NCI-H2196 treated with DMSO at 0.1 percent for 48 hours (cell line): ENCODE measurements at regions not wholly inside any gene's neighbourhood (a gene's known extent, or its start where the extent isn't known, plus 50 kb on each side); places are given as distances from the start of the nearest gene placed in this dataset.
"Not testable (repeated sequence)": the region's sequence is repeated elsewhere in the genome, so short reads cannot be mapped to it uniquely, and the experiment has no call there.

Experiments used
- DNase-seq: peaks from one replicate; lab custom pipeline; 2025; ENCODE audit not compliant: unreplicated experiment; lab: John Stamatoyannopoulos, UW

- DNase-seq = no peak
Measured at GRCh38 chr12:92436856-92437255, 265.9 kb upstream of the PLEKHG7 start.

DNA sequence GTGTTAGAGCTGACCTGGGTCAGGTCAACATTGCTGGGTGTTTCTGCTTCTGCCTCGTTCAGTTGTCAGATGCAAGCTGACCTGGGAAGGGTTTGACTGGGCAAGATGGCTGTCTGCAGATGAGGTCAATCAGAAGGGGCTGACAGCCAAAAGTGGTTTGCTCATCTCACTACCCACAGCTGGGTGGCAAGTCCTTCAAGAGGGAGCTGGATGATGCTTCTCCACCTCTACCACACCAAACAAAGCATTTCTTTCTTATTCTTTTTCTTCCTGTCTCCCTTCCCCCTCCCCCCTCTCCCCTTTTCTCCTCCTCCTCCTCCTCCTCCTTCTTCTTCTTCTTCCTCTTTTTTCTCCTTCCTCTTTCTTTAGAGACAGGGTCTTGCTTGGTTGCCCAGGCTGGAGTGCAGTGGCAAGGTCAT, 268.2 kb upstream of the PLEKHG7 start:
- DNase-seq = no peak

- DNase-seq = no peak
Measured at GRCh38 chr12:92432724-92433441, 269.9 kb upstream of the PLEKHG7 start.

DNA sequence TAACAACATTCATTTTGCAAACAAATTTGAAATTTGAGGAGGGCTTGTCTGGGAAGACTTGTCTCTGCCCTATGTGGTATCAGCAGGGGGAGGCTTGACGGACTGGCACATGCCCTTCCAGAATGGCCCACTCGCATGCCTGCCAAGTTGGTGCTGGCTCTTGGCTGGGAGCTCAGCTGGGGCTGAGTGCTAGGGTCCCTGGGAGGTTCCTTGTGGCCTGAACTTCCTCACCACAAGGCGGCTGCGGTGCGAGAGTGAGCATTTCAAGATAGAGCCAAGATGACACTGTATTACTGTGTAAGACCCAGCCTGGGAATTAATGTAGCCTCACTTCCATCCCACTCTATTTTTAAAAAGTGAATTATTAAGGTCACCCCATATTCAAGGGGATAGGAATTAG, 271.6 kb upstream of the PLEKHG7 start:
- DNase-seq = no peak

- DNase-seq = no peak
Measured at GRCh38 chr12:92426332-92426731, 276.5 kb upstream of the PLEKHG7 start.

DNA sequence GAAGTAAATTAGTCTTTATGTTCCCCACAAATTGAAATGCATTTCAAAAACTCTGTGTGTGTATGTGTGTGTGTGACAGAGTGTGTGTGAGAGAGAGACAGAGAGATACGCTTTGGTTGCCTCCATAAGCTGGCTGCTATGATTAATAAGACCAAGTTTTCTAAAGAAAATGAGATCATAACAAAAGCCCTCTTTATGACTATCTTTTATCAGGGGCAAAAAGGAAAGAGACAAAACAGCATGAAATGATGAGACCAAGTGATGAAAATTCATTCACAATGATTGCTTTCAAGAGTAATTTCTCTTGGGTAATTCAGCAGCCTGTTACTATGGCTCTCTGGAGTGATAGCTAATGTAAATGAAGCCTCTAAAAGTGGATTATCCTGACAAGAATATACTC, 277.6 kb upstream of the PLEKHG7 start:
- no peak for DNase-seq

DNA sequence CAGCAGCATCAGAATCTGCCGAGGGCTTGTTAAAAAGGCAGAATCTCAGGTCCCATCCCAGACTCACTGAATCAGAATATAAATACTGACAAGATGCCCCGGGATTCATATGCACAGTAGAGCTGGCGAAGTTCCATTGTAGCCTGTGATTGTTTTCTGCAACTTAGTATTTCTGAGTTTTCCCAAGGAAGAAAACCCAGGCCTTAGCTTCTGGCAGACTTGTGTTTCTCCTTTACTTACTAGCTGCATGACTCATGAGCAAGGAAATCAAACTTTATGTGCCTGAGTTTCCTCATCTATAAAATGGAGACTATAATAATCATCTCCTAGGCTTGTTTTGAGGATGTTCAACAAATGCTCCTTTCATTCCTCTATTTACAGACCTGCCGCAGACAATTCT, 278.5 kb upstream of the PLEKHG7 start:
- DNase-seq = no peak

- DNase-seq = no peak
Measured at GRCh38 chr12:92421701-92422100, 276.1 kb upstream of the BTG1 start.

DNA sequence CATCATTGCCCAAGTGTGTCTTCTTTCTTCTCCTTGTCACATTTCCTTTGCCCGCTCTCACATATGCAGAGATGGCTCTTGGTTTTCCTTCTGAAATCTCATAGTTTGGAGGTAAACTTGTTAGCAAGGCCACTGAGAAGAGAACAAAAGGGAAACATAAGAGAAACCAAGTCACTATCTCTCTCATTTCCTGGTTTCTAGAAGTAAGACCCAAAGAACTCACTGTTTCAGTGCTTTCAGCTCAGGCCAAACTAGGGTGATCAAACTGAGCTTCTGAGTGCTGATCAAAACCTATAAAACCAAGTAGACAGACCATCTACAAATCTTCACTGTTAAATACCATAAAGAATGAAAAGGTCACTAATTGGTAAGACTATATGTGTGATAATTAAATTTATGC, 275.4 kb upstream of the BTG1 start:
- DNase-seq = no peak

GRCh38 chr12:92419201-92419600, 273.6 kb upstream of the BTG1 start:
- no peak for DNase-seq

DNA sequence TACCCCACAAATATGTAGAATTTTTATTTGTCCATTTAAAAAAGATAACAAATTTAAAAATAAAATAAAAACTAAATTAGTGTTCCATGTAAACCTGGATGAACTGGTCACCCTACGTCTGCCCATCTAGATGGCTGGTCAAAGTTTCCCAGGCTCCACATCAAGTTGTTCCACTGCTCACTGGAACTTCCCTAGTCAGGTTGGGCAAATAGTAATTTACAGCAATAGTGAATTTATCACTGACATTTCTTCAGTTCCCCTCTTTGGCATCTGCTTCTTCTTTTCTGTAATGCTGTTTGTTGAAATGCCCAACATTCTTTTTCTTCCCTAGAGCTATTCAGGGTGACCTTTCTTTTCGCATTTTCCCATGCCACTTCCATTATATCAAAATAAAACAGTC, 272.7 kb upstream of the BTG1 start:
- no peak for DNase-seq

GRCh38 chr12:92417373-92417772, 271.7 kb upstream of the BTG1 start:
- no peak for DNase-seq

- no peak for DNase-seq
Measured at GRCh38 chr12:92416385-92416812, 270.8 kb upstream of the BTG1 start.

DNA sequence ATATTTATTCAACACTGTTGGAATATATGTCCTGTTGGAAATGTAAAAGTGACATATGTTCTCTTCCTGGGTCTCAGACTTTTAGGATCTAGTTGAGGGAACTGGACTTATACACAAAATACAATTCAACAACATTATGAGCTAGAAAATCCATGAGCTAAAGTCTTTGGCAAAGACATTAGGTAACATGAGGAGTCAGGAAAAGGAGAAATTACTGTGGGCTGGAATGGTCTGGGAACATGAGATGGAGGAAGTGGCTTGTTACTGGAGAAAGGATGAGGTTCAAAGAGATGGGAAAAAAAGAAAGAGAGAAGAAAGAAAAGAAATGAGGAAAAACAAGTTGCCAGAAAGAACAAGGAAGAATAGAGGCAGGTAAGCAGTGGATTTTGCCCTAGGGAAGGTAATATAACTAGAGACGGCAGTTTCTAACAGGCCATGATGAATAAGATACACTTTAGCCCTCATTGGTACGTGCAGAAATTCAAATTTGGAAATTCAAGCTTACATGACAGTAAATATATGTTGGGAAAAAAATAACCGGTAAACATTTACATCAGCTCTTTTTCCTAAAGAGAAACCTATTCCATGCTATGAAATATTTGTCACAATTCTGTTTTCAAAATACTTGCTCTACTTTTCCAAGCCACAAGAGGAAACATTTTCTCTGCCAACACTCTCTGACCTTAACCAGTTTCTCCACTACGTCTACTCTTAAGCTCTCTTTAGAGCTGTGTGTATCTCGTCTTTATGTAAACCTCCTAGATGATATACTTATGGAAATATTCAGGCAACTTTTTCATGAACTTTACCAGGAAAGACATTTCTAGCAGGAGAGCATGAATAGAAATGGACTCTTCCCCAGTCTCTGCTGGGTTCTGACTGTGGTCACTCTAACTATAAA, 268.8 kb upstream of the BTG1 start:
- no peak for DNase-seq

DNA sequence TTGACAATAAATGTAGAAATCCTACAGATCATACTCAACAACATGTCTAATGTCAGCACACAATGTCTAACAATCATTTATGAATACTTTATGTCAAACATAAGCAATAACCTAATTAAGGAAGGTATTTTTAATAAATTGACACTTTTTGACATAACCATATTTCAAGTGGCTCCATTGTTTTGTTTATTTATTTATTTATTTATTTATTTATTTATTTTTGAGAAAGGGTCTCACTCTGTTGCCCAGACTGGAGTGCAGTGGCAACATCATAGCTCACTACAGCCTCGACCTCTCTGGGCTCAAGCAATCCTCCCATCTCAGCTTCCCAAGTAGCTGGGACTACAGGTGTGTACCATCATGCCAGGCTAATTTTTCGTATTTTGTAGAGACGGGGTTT, 267.6 kb upstream of the BTG1 start:
- DNase-seq = no peak

- no peak for DNase-seq
Measured at GRCh38 chr12:92412856-92413255, 267.2 kb upstream of the BTG1 start.

DNA sequence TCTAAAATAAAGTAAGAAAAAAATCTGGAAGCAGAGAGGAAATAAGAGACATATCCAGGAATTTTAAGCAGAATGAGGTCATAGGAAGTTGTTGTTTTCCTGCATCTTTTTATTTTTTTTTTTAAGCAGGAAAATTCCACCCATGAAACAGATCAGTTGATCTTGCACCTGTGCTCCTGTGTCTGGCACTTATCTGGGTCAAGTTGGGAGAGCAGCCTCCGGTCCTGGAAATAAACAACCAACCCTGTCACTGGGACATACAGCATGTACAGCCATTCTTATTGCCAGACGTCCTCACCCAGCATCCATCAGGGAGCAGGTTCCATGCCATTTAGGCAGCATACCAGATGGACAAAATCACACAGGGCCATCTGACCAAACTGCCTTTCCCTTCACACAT, 266.0 kb upstream of the BTG1 start:
- no peak for DNase-seq

DNA sequence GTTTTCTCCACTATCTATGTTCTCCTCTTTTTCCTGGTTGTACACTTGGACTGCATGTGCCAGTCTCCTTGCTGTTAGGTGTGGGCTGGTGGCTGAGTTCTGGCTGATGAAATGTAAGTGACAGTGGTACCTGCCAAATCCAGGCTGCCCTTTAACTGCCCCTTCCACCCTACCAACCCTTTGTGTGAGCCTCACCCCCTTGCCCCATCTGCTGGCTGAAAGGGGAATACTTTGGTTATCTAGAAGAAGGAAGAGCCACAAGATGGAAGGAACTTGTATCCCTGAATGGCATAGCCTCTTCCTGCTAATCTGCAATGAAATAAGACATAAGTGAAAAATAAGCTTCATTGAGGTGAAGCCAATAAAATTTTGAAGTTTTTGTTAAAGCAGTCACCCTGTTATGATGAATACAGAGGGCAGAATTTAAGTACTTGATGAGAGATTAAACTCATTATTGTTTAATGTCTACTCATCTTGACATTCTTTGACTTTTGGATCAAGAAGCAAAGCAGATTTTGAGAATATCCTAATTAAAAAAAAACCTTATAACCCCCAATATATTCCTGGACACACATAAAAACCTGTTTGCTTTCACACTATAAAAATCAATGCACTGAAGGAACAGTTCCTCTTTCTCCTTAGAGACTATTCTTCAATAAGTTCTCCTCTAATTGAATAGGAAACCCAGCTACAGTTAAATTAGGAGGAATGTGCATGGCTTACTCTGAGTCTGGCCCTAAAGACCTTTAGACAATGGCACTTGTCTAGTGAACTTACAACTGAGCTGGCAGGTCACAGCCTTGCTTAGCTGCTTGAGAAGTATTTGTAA, 262.6 kb upstream of the BTG1 start:
- no peak for DNase-seq

DNA sequence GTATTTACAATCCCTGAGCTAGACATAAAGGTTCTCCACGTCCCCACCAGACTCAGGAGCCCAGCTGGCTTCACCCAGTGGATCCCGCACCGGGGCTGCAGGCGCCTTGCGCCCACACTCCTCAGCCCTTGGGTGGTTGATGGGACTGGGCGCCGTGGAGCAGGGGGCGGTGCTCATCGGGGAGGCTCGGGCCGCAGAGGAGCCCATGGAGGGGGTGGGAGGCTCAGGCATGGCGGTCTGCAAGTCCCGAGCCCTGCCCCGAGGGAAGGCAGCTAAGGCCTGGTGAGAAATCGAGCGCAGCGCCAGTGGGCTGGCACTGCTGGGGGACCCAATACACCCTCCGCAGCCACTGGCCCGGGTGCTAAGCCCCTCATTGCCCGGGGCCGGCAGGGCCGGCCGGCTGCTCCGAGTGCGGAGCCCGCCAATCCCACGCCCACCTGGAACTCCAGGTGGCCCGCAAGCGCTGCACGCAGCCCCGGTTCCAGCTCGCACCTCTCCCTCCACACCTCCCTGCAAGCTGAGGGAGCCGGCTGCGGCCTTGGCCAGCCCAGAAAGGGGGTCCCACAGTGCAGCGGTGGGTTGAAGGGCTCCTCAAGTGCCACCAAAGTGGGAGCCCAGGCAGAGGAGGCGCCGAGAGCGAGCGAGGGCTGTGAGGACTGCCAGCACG, 260.9 kb upstream of the BTG1 start:
- DNase-seq = not testable (repeated sequence)

DNA sequence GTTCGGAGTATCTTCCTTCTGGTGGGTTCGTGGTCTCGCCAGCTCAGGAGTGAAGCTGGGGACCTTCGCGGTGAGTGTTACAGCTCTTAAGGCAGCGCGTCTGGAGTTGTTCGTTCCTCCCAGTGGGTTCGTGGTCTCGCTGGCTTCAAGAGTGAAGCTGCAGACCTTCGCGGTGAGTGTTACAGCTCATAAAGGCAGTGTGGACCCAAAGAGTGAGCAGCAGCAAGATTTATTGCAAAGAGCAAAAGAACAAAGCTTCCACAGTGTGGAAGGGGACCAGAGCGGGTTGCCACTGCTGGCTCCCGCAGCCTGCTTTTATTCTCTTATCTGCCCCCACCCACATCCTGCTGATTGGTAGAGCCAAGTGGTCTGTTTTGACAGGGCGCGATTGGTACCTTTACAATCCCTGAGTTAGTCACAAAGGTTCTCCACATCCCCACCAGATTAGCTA, 260.2 kb upstream of the BTG1 start:
- not testable (repeated sequence) for DNase-seq

DNA sequence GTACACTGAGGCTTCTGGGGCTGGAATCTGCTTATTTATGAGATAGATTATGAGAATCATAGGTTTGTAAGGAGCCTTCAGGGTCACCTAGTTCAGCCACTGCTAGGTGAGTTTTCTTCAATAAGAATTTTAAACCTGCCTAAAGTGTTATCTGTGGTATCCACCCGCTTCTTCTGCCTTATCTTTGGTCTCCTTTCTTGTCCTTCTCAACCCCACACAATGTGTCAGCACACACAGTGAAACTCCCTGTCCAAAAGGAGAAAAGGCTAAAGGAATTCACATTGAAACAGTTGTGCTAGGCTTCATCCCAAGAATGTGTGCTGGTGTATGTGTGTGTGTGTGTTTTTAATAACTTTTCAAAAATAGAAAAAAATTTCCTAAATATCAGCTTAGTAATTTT, 259.3 kb upstream of the BTG1 start:
- no peak for DNase-seq
